ENCODE measurements at regions not wholly inside any gene's neighbourhood (a gene's known extent, or its start where the extent isn't known, plus 50 kb on each side); places are given as distances from the start of the nearest gene placed in this dataset.
"Not testable (repeated sequence)": the region's sequence is repeated elsewhere in the genome, so short reads cannot be mapped to it uniquely, and the experiment has no call there.

- no peak for DNase-seq (ENCODE audit: low read depth)
Observed at GRCh38 chr16:52976539-52977167, 76.0 kb downstream of the CHD9NB start.

GRCh38 chr16:52967744-52968143 is 85.0 kb downstream of the CHD9NB start:
- DNase-seq (ENCODE audit: low read depth), result no peak

GRCh38 chr16:52964290-52964689 is 88.4 kb downstream of the CHD9NB start:
- DNase-seq (ENCODE audit: low read depth), result no peak

- no peak for DNase-seq (ENCODE audit: low read depth)
Observed at GRCh38 chr16:52963855-52964242, 88.8 kb downstream of the CHD9NB start.

GRCh38 chr16:52963212-52963854 is 89.4 kb downstream of the CHD9NB start:
- no peak for DNase-seq (ENCODE audit: low read depth)

- no peak for DNase-seq (ENCODE audit: low read depth)
Observed at GRCh38 chr16:52958951-52959350, 93.7 kb downstream of the CHD9NB start.

GRCh38 chr16:52957199-52957598 is 95.5 kb downstream of the CHD9NB start:
- no peak for DNase-seq (ENCODE audit: low read depth)

GRCh38 chr16:52956044-52956443 is 96.7 kb downstream of the CHD9NB start:
- no peak for DNase-seq (ENCODE audit: low read depth)

- no peak for DNase-seq (ENCODE audit: low read depth)
Observed at GRCh38 chr16:52953215-52953614, 99.5 kb downstream of the CHD9NB start.

- no peak for DNase-seq (ENCODE audit: low read depth)
Observed at GRCh38 chr16:52948946-52949345, 103.8 kb downstream of the CHD9NB start.

GRCh38 chr16:52932321-52932720 is 120.4 kb downstream of the CHD9NB start:
- DNase-seq (ENCODE audit: low read depth), result no peak

- DNase-seq (ENCODE audit: low read depth), result no peak
Observed at GRCh38 chr16:52929478-52930400, 123.0 kb downstream of the CHD9NB start.

- no peak for DNase-seq (ENCODE audit: low read depth)
Observed at GRCh38 chr16:52928955-52929354, 123.7 kb downstream of the CHD9NB start.

GRCh38 chr16:52925143-52925542 is 127.6 kb downstream of the CHD9NB start:
- no peak for DNase-seq (ENCODE audit: low read depth)

- DNase-seq (ENCODE audit: low read depth), result no peak
Observed at GRCh38 chr16:52924162-52924561, 128.5 kb downstream of the CHD9NB start.

- DNase-seq (ENCODE audit: low read depth), result no peak
Observed at GRCh38 chr16:52921104-52921503, 131.6 kb downstream of the CHD9NB start.

- no peak for DNase-seq (ENCODE audit: low read depth)
Observed at GRCh38 chr16:52920331-52920730, 132.4 kb downstream of the CHD9NB start.

- no peak for DNase-seq (ENCODE audit: low read depth)
Observed at GRCh38 chr16:52914428-52914827, 138.3 kb downstream of the CHD9NB start.

GRCh38 chr16:52912565-52913173 is 140.0 kb downstream of the CHD9NB start:
- peak; percentile 6 for DNase-seq (ENCODE audit: low read depth)

- not testable (repeated sequence) for DNase-seq (ENCODE audit: low read depth)
Observed at GRCh38 chr16:52908057-52908456, 144.6 kb downstream of the CHD9NB start.

GRCh38 chr16:52906281-52906680 is 146.4 kb downstream of the CHD9NB start:
- DNase-seq (ENCODE audit: low read depth), result no peak

GRCh38 chr16:52896478-52897164 is 156.1 kb downstream of the CHD9NB start:
- no peak for DNase-seq (ENCODE audit: low read depth)

All from stimulated activated CD8-positive, alpha-beta memory T cell treated with anti-CD3 and anti-CD28 coated beads, Interleukin-4, amount 100 ng/mL, for 24 hours (primary cell).